Prostate gland (tissue), 2 donors: ENCODE measurements at regions not wholly inside any gene's neighbourhood (a gene's known extent, or its start where the extent isn't known, plus 50 kb on each side); places are given as distances from the start of the nearest gene placed in this dataset.

ENCODE experiments used
- DNase-seq: peaks from one replicate; pipeline ENCODE4 v3.0.0-alpha.2; 2019; ENCODE audit warnings: low spot score
- H3K27ac ChIP-seq, 2 donors: fragments of 200-600 bp; sonication (generic); 2 replicates each; pipeline ENCODE4 v1.5.1; 2017 to 2019
- H3K27me3 ChIP-seq: fragments of 200-600 bp; sonication (generic); replicated peaks from 2 replicates; pipeline ENCODE4 v1.5.1; 2019; ENCODE audit not compliant: insufficient read depth
- H3K36me3 ChIP-seq, 2 donors: fragments of 200-600 bp; sonication (generic); 1 replicate in 1 of 2; 2 replicates in 1 of 2; pipeline versions ENCODE4 v1.5.1 to v1.8.1; 2017 to 2019
- H3K4me1 ChIP-seq: fragments of 200-600 bp; sonication (generic); replicated peaks from 2 replicates; pipeline ENCODE4 v1.5.1; 2019
- H3K4me3 ChIP-seq, 2 donors: fragments of 200-600 bp; sonication (generic); 2 replicates each; pipeline ENCODE4 v1.5.1; 2017 to 2019
- H3K9me3 ChIP-seq: fragments of 200-600 bp; sonication (generic); 2 replicates; pipeline ENCODE4 v1.5.1; 2017
- POLR2A ChIP-seq: fragments of 450-650 bp; IDR thresholded peaks from one replicate; pipeline ENCODE4 v1.6.1; 2016; ENCODE audit warnings: antibody characterized with exemption, mild to moderate bottlenecking
- POLR2AphosphoS5 ChIP-seq: sonication (generic); formaldehyde crosslinking; IDR thresholded peaks from one replicate; pipeline ENCODE4 v1.6.1; 2017; ENCODE audit warnings: antibody characterized with exemption
- WGBS: methylation state at CpG from one replicate; pipeline ENCODE4 v1.1.5; 2018; 5-methylcytosine and 5-hydroxymethylcytosine counted together
- intact Hi-C: fragments of 100-400 bp; cut with DNase I; formaldehyde crosslinking; loops from one replicate; pipeline ENCODE4 v1.14.2; 2022
- TF ChIP-seq, protein P1 (sequence below), 4 experiments: fragments of 200-600 bp in 2 of 4; fragments of 450-650 bp in 2 of 4; sonication (generic) in 2 of 4; IDR thresholded peaks; 1 replicate in 3 of 4; 2 replicates in 1 of 4; pipeline ENCODE4 v1.5.1; 2016 to 2019; ENCODE audit warnings: antibody characterized with exemption in 4 of 4, mild to moderate bottlenecking in 2 of 4, moderate library complexity in 2 of 4

DNA sequence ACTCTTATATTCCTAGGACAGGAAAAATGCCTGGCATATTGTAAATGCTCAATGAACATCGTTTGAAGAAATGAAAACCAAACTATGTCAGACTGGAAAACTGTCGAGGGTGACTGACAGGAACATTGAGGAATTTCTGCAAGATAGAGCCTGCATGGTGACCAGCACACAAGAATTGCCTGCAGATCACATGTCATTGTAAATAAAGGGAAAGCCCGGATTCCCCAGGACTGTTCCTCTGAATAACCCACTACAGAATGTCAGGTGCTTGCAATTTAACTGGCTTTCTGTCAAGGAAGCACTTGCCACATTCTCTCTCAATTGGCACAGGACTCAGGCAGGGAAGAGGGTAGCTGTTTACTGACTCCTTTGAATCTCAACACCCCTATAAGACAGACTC lies 129.0 kb upstream of the REG3G start:
- 33% methylated on average over 3 of the region's 3 CpGs for WGBS
- Histone ChIP-seq H3K36me3 (no peaks in the 10 kb centered on the region), H3K27ac (no peak overlapping the region), H3K4me3 (no peak overlapping the region), H3K4me1 (no peaks in the 10 kb centered on the region), H3K9me3 (no peaks in the 10 kb centered on the region), H3K27me3 (no peaks in the 10 kb centered on the region)
- TF ChIP-seq POLR2AphosphoS5 (no peak), POLR2A (no peak)
- TF ChIP-seq, protein P1, sequence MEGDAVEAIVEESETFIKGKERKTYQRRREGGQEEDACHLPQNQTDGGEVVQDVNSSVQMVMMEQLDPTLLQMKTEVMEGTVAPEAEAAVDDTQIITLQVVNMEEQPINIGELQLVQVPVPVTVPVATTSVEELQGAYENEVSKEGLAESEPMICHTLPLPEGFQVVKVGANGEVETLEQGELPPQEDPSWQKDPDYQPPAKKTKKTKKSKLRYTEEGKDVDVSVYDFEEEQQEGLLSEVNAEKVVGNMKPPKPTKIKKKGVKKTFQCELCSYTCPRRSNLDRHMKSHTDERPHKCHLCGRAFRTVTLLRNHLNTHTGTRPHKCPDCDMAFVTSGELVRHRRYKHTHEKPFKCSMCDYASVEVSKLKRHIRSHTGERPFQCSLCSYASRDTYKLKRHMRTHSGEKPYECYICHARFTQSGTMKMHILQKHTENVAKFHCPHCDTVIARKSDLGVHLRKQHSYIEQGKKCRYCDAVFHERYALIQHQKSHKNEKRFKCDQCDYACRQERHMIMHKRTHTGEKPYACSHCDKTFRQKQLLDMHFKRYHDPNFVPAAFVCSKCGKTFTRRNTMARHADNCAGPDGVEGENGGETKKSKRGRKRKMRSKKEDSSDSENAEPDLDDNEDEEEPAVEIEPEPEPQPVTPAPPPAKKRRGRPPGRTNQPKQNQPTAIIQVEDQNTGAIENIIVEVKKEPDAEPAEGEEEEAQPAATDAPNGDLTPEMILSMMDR (IDR thresholded peaks at IDR 0.05) = no peak
- no peak for DNase-seq
- intact Hi-C loops = no loop called here

DNA sequence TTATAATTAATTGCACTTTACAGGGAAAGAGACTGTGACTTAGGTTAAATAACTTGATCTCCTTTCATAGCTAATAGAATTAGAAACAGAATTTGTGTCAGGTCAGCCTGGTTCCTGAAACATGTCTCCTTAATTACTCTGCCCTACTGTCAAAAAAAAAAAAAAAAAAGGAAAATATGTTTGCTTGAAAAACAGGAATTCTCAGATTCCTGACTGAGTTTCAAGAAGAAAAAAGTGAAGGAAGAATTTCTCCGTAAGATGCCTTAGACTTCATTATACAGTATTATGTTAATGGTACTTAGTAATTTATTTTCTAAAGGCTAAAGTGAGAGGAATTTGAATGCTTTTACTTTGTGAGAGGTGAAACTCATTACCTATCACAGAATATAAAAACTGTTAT lies 118.4 kb upstream of the REG3G start:
- intact Hi-C loops = no loop called here
- Histone ChIP-seq H3K27ac (no peak overlapping the region), H3K4me1 (no peaks in the 10 kb centered on the region), H3K36me3 (no peaks in the 10 kb centered on the region), H3K27me3 (no peaks in the 10 kb centered on the region), H3K9me3 (no peaks in the 10 kb centered on the region), H3K4me3 (no peak overlapping the region)
- no peak for DNase-seq
- 55% methylated on average over 1 of the region's 1 CpG for WGBS
- TF ChIP-seq, protein P1 (IDR thresholded peaks at IDR 0.05) = no peak
- no peak for TF ChIP-seq POLR2A
- no peak for TF ChIP-seq POLR2AphosphoS5

DNA sequence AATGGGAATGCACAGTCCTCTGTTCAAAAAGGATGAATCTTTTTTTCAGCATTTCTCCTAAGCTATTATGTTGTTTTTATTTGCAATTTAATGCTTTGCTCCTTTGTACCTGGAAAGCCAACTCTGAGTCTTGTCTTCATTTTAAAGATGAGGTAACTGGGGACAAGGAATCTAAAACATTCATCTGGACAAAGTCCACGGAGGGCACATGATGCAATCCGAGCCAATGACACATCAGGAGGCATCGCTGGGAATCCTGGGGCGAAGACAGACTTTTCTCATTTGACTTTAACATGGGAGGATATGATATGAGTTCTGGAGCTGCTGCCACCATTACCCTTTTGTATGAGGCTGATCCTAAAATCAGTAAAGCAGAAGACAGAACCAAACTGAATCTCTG lies 116.5 kb upstream of the REG3G start:
- Histone ChIP-seq H3K36me3 (no peaks in the 10 kb centered on the region), H3K4me1 (no peaks in the 10 kb centered on the region), H3K27ac (no peak overlapping the region), H3K9me3 (no peaks in the 10 kb centered on the region), H3K4me3 (no peak overlapping the region), H3K27me3 (no peaks in the 10 kb centered on the region)
- DNase-seq = no peak
- TF ChIP-seq POLR2AphosphoS5 (no peak), POLR2A (no peak)
- TF ChIP-seq, protein P1 (IDR thresholded peaks at IDR 0.05) = no peak
- intact Hi-C loops = no loop called here
- WGBS = 92% methylated on average over 4 of the region's 4 CpGs

DNA sequence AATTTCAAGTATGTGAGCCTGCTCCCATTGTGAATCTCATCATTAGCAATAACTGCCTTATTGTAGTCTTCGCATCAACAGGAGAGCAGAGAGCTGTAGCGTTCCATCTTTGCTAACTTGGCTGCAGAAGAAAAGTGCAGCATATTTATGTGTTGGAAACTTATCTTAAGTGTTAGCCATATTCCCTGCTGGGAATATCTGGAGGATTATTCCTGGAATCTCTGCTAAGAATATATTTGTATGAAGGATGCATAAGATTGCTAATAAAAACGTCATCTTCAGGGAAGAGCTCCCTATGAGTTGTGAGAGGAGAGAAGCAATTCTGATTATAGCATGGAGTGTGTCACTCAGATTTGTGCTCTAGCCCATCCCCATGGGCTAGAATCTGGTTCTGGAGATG lies 115.1 kb upstream of the REG3G start:
- Histone ChIP-seq H3K4me1 (no peaks in the 10 kb centered on the region), H3K9me3 (no peaks in the 10 kb centered on the region), H3K27ac (no peak overlapping the region), H3K27me3 (no peaks in the 10 kb centered on the region), H3K4me3 (no peak overlapping the region), H3K36me3 (no peaks in the 10 kb centered on the region)
- intact Hi-C loops = no loop called here
- WGBS = 56% methylated on average over 3 of the region's 3 CpGs
- TF ChIP-seq POLR2A = no peak
- no peak for TF ChIP-seq POLR2AphosphoS5
- TF ChIP-seq, protein P1 (IDR thresholded peaks at IDR 0.05) = no peak
- DNase-seq = no peak

DNA sequence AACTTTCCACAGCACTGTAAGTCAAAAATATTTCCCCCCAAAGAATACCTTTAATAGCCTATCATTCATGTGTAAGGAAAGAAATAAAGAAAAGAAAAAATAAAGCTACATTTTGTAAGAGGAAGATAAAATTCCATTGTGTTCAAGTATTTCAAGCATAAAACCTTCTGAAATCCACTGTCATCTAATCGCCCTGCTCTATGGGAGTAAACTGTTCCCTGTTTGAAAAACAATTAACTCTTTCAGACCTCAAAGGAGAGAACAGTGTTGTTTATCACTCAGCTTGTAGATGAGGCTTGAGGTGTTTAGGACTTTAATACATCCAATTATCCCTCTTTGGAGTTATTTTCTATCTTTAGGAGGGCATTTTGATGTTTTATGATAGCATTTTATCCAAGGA lies 112.2 kb upstream of the REG3G start:
- no peaks in the 10 kb centered on the region for H3K36me3 ChIP-seq
- H3K27ac ChIP-seq = no peak overlapping the region
- WGBS = 20% methylated on average over 1 of the region's 1 CpG
- no peaks in the 10 kb centered on the region for H3K4me1 ChIP-seq
- H3K4me3 ChIP-seq = no peak overlapping the region
- intact Hi-C loops = no loop called here
- DNase-seq = no peak
- no peaks in the 10 kb centered on the region for H3K27me3 ChIP-seq
- H3K9me3 ChIP-seq = no peaks in the 10 kb centered on the region
- TF ChIP-seq POLR2A = no peak
- TF ChIP-seq, protein P1 (IDR thresholded peaks at IDR 0.05) = no peak
- TF ChIP-seq POLR2AphosphoS5 = no peak
